ENCODE measurements at regions not wholly inside any gene's neighbourhood (a gene's known extent, or its start where the extent isn't known, plus 50 kb on each side); places are given as distances from the start of the nearest gene placed in this dataset.

DNA sequence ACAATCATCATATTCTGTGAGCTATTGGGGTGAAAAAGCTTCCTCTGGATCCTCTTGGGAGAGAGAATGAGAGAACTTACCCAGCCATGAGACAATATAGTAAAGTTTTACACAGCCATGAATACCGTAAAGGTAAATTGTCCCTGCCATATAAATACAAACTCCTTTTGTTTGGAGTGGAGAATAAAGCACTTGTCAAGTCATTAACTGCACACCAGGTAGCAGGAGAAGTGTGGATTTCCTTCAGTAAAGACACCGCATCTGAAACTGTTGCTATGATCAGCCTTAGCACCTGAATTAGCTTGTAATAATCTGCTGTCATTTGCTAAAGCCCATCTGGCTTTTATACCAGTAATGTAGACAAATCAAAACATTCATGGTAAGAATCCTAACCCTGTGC lies 336.6 kb upstream of the SLCO3A1 start:
- TF ChIP-seq ZFX (IDR thresholded peaks at IDR 0.05), result no peak
- TF ChIP-seq, protein P1, sequence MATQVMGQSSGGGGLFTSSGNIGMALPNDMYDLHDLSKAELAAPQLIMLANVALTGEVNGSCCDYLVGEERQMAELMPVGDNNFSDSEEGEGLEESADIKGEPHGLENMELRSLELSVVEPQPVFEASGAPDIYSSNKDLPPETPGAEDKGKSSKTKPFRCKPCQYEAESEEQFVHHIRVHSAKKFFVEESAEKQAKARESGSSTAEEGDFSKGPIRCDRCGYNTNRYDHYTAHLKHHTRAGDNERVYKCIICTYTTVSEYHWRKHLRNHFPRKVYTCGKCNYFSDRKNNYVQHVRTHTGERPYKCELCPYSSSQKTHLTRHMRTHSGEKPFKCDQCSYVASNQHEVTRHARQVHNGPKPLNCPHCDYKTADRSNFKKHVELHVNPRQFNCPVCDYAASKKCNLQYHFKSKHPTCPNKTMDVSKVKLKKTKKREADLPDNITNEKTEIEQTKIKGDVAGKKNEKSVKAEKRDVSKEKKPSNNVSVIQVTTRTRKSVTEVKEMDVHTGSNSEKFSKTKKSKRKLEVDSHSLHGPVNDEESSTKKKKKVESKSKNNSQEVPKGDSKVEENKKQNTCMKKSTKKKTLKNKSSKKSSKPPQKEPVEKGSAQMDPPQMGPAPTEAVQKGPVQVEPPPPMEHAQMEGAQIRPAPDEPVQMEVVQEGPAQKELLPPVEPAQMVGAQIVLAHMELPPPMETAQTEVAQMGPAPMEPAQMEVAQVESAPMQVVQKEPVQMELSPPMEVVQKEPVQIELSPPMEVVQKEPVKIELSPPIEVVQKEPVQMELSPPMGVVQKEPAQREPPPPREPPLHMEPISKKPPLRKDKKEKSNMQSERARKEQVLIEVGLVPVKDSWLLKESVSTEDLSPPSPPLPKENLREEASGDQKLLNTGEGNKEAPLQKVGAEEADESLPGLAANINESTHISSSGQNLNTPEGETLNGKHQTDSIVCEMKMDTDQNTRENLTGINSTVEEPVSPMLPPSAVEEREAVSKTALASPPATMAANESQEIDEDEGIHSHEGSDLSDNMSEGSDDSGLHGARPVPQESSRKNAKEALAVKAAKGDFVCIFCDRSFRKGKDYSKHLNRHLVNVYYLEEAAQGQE (IDR thresholded peaks at IDR 0.05; ENCODE audit: low read depth), result no peak

Data from HCT116 (cell line).